SU-DHL-6 (cell line): ENCODE measurements at regions not wholly inside any gene's neighbourhood (a gene's known extent, or its start where the extent isn't known, plus 50 kb on each side); places are given as distances from the start of the nearest gene placed in this dataset.

Experiments used
- EZH2phosphoT487 ChIP-seq: fragments of 200-600 bp; sonication (generic), shearing (Covaris generic); conservative IDR thresholded peaks from 2 replicates; pipeline ENCODE4 v1.6.1; 2018; ENCODE audit warnings: mild to moderate bottlenecking, antibody characterized with exemption, low read length, moderate library complexity, mixed read lengths
- TF ChIP-seq, protein P1 (sequence below): fragments of 200-600 bp; sonication (generic); IDR thresholded peaks from one replicate; pipeline ENCODE4 v1.5.1; 2017; ENCODE audit warnings: antibody characterized with exemption, mild to moderate bottlenecking, low read length, moderate library complexity; ENCODE audit not compliant: insufficient read depth, poor library complexity, severe bottlenecking

DNA sequence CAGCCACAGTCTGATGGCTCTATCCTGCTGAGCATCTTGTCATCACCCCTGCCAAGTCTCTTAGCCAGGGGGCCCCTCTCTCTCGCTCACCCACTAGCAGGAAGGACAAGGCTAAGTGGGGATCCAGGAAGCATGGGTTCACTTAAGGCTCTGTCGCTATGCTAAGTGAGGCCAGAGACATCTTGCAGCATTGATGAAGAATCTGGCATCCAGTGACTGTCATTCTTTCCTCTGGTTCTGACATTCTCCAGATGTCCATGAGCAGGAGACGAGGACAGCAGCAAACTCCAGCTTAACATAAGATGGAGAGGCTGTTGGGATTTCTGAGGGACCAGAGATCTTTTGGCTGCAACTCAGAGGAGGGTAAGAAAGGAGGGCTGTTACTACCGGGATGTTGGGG is 230.2 kb downstream of the TSHZ3 start:
- no peak for TF ChIP-seq EZH2phosphoT487
- TF ChIP-seq, protein P1, sequence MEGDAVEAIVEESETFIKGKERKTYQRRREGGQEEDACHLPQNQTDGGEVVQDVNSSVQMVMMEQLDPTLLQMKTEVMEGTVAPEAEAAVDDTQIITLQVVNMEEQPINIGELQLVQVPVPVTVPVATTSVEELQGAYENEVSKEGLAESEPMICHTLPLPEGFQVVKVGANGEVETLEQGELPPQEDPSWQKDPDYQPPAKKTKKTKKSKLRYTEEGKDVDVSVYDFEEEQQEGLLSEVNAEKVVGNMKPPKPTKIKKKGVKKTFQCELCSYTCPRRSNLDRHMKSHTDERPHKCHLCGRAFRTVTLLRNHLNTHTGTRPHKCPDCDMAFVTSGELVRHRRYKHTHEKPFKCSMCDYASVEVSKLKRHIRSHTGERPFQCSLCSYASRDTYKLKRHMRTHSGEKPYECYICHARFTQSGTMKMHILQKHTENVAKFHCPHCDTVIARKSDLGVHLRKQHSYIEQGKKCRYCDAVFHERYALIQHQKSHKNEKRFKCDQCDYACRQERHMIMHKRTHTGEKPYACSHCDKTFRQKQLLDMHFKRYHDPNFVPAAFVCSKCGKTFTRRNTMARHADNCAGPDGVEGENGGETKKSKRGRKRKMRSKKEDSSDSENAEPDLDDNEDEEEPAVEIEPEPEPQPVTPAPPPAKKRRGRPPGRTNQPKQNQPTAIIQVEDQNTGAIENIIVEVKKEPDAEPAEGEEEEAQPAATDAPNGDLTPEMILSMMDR = no peak
